ENCODE measurements at regions not wholly inside any gene's neighbourhood (a gene's known extent, or its start where the extent isn't known, plus 50 kb on each side); places are given as distances from the start of the nearest gene placed in this dataset.

DNA sequence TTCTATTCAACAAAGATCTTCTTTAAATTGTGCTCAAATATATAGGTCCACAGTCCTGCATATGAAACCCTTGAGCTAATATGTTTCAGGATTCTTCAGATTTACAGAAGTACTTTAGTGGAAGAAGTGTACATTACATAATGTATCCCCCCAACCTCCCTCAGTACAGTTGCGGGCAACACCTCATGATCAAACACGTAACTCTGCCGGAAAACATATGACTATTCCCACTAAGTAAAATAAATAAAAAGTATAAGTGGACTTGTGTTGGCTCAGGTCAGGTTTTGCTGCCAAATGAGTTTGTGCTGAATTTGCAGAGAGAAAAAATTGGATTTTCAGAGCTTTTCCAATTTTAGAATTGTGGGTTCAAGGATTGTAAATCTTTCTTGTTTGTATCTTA, 267.6 kb upstream of the MDFIC2 start:
- no peak for TF ChIP-seq NFIC (IDR thresholded peaks at IDR 0.05)
- TF ChIP-seq YY1 (IDR thresholded peaks at IDR 0.05; ENCODE audit: low read depth), result no peak
- TF ChIP-seq CREB1 (IDR thresholded peaks at IDR 0.05; ENCODE audit: low read depth), result no peak
- no peak for TF ChIP-seq TCF12 (IDR thresholded peaks at IDR 0.05; ENCODE audit: low read depth)
- no peak for TF ChIP-seq CEBPB (IDR thresholded peaks at IDR 0.05)
- TF ChIP-seq EP300 (IDR thresholded peaks at IDR 0.05; ENCODE audit: borderline replicate concordance), result no peak
- no peak for TF ChIP-seq TAF1 (IDR thresholded peaks at IDR 0.05; ENCODE audit: low read depth)
- TF ChIP-seq, protein P1, sequence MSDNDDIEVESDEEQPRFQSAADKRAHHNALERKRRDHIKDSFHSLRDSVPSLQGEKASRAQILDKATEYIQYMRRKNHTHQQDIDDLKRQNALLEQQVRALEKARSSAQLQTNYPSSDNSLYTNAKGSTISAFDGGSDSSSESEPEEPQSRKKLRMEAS (IDR thresholded peaks at IDR 0.05), result no peak
- TF ChIP-seq TEAD4 (IDR thresholded peaks at IDR 0.05), result no peak
- TF ChIP-seq, protein P2, sequence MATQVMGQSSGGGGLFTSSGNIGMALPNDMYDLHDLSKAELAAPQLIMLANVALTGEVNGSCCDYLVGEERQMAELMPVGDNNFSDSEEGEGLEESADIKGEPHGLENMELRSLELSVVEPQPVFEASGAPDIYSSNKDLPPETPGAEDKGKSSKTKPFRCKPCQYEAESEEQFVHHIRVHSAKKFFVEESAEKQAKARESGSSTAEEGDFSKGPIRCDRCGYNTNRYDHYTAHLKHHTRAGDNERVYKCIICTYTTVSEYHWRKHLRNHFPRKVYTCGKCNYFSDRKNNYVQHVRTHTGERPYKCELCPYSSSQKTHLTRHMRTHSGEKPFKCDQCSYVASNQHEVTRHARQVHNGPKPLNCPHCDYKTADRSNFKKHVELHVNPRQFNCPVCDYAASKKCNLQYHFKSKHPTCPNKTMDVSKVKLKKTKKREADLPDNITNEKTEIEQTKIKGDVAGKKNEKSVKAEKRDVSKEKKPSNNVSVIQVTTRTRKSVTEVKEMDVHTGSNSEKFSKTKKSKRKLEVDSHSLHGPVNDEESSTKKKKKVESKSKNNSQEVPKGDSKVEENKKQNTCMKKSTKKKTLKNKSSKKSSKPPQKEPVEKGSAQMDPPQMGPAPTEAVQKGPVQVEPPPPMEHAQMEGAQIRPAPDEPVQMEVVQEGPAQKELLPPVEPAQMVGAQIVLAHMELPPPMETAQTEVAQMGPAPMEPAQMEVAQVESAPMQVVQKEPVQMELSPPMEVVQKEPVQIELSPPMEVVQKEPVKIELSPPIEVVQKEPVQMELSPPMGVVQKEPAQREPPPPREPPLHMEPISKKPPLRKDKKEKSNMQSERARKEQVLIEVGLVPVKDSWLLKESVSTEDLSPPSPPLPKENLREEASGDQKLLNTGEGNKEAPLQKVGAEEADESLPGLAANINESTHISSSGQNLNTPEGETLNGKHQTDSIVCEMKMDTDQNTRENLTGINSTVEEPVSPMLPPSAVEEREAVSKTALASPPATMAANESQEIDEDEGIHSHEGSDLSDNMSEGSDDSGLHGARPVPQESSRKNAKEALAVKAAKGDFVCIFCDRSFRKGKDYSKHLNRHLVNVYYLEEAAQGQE (IDR thresholded peaks at IDR 0.05; ENCODE audit: low read depth), result no peak
